ENCODE measurements at regions not wholly inside any gene's neighbourhood (a gene's known extent, or its start where the extent isn't known, plus 50 kb on each side); places are given as distances from the start of the nearest gene placed in this dataset.
"Not testable (repeated sequence)": the region's sequence is repeated elsewhere in the genome, so short reads cannot be mapped to it uniquely, and the experiment has no call there.

DNA sequence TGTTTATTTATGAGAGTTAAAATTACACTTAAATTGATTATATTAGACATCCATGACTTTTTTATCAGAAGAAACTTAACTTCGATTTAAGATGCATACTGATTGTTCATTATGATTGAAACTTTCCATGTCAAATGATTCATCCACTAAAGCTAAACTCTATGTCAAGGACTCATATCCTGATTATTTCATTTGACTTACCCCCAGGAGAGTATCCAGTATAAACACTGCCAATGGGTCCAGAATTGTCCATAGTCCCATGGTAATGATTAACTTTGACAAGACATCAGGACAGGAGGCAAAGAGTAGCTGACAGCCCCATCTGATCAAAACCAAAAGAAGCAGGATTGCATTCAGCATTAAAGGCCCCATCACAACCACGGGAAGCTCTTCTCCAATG is 709.9 kb downstream of the TFAP2A start:
- no peak for TF ChIP-seq POLR2A (IDR thresholded peaks at IDR 0.05; ENCODE audit: low read length)
- no peak for TF ChIP-seq GATA1 (IDR thresholded peaks at IDR 0.05; ENCODE audit: low read depth, low read length)

DNA sequence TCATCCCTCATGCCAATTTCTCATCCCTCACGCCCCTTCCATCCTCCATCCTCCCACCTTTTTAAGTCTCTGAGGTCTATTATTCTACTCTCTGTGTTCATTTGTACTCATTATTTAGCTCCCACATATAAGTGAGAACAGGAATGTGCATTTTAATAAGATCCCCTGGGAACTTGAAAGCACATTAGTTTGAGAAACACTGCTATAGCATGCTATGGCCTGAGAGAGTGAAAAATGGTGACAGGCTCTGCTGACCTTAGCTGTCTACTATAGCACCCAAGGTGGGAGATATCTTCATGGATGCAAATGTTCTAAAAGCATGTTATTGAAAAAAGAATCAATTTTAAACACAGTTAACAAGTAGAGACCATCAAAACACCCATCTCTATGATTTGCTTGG is 712.0 kb downstream of the TFAP2A start:
- no peak for DNase-seq

More for the DNA sequence above, 709.9 kb downstream of the TFAP2A start:
- no peak for DNase-seq

DNA sequence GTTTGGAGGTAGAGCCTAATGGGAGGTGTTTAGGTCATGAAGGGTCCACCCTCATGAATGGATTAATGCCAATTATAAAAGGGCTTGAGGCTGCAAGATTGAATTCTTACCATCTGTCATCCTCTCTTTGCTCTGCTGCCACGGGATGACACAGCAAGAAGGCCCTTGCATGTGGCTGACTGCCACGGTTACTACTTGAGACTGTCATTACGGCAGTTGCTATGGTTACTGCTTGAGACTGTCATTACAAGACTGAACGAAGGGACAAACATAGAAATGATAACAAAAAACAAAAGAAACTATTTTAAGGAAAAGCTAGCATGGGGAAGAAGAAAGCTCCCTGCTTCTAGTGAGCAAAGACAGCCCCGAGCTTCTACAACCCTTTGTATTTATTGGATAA is 715.0 kb downstream of the TFAP2A start:
- TF ChIP-seq GATA1 (IDR thresholded peaks at IDR 0.05; ENCODE audit: low read depth, low read length) = no peak
- TF ChIP-seq POLR2A (IDR thresholded peaks at IDR 0.05; ENCODE audit: low read length) = no peak
- no peak for DNase-seq

More for the DNA sequence above, 712.0 kb downstream of the TFAP2A start:
- TF ChIP-seq POLR2A (IDR thresholded peaks at IDR 0.05; ENCODE audit: low read length) = no peak
- TF ChIP-seq GATA1 (IDR thresholded peaks at IDR 0.05; ENCODE audit: low read depth, low read length) = no peak

GRCh38 chr6:9697263-9697931 is 717.5 kb downstream of the TFAP2A start:
- DNase-seq = no peak
- TF ChIP-seq POLR2A (IDR thresholded peaks at IDR 0.05; ENCODE audit: low read length) (no peak), GATA1 (IDR thresholded peaks at IDR 0.05; ENCODE audit: low read depth, low read length) (no peak)

- TF ChIP-seq POLR2A (IDR thresholded peaks at IDR 0.05; ENCODE audit: low read length) (no peak), GATA1 (IDR thresholded peaks at IDR 0.05; ENCODE audit: low read depth, low read length) (no peak)
Measured at GRCh38 chr6:9690388-9690787, 724.5 kb downstream of the TFAP2A start.

DNA sequence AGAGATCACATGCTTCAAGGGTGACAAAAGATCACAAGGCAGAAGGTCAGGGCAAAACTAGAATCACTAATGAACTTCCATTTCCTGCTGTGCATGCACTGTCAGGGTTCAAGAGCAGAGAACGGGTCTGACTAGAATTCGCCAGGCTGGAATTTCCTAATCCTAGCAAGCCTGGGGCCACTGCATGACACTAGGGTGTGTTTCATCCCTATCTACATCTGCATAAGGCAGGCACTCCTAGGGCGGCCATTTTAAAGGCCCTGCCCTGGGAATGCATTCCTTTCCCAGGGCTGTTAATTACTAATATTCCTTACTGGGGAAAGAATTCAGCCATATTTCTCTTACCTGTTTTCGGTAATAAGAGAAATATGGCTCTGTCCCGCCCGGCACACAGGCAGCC is 734.1 kb downstream of the TFAP2A start:
- not testable (repeated sequence) for DNase-seq

More at GRCh38 chr6:9690388-9690787, 724.5 kb downstream of the TFAP2A start:
- no peak for DNase-seq

DNA sequence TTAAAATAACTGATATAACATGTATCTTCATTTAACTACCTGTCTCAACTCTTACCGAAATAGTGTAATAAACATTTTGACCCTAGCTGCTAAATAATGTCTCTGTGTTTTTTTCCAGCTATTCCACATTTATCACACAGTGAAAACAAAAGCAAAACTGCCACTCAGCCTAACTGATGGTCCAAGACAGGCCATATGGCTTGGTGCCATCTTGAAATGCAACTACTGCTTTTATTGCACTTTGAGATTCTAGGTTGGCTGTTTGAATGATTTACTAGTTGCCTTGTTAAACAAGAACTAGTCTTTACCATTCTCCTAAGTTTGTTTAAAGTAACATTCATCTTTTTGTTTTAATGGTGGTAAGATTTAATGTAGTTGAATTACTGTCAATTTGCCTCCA is 739.8 kb downstream of the TFAP2A start:
- TF ChIP-seq GATA1 (IDR thresholded peaks at IDR 0.05; ENCODE audit: low read depth, low read length) (no peak), POLR2A (IDR thresholded peaks at IDR 0.05; ENCODE audit: low read length) (no peak)
- no peak for DNase-seq

- no peak for DNase-seq
- no peak for TF ChIP-seq POLR2A (IDR thresholded peaks at IDR 0.05; ENCODE audit: low read length)
- no peak for TF ChIP-seq GATA1 (IDR thresholded peaks at IDR 0.05; ENCODE audit: low read depth, low read length)
Measured at GRCh38 chr6:9659848-9660247, 755.0 kb downstream of the TFAP2A start.

DNA sequence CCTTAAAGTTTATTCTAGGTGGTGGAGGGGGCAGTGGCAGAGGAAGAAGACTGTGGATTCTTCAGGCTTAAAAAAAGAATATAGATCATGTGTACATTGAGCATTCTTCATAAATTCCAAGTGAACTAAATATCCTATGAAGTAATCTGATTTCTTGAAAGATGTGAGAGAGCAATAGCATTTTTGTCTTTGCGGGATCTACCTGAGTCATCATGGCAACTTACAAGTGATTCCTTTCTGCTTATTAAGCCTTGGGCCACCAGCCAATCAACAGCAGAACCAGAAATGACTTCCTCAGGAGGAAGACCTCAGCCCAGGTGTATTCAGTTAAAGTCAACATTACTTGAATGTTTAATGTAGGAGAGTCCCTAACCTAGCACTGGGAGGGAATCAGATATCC is 756.9 kb downstream of the TFAP2A start:
- no peak for DNase-seq
- TF ChIP-seq POLR2A (IDR thresholded peaks at IDR 0.05; ENCODE audit: low read length) (no peak), GATA1 (IDR thresholded peaks at IDR 0.05; ENCODE audit: low read depth, low read length) (no peak)

DNA sequence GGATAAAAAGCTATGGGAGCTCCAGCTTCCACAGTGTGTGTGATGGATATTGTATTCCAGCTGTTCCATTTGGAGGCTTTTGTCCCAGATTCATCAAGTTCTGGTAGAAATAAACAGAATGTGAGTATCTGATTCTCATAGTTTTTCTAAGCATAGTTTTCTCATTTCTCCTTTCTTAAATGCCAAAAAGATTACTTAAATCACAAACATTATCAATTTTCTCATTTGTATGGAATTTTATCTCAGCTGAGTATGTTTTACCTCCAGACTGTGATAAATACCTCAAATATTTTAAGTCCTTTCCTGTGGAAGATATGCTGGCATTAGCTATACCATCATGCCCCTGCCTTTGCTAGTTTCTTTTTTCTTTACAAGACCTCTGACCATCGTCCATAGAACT is 767.3 kb downstream of the TFAP2A start:
- no peak for TF ChIP-seq POLR2A (IDR thresholded peaks at IDR 0.05; ENCODE audit: low read length)
- TF ChIP-seq GATA1 (IDR thresholded peaks at IDR 0.05; ENCODE audit: low read depth, low read length) = no peak
- DNase-seq = no peak

DNA sequence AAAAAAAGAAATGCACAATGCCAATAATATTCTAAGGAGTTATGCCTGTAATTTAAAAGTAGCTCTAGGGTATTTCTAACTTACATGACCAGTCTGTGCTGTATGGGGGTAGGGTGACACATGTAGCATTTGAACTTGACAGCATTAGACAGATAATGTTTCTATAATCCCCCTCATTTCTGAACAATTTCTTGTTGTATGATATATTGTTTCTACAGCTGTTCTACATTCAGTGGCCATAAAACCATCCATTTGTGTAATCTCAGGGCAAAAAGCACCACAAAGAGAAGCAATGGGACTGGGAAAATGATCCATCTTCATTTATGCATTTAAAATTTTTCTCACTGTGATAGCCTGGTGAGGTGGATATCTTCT is 767.8 kb downstream of the TFAP2A start:
- no peak for TF ChIP-seq POLR2A (IDR thresholded peaks at IDR 0.05; ENCODE audit: low read length)
- TF ChIP-seq GATA1 (IDR thresholded peaks at IDR 0.05; ENCODE audit: low read depth, low read length) = no peak
- no peak for DNase-seq

- TF ChIP-seq POLR2A (IDR thresholded peaks at IDR 0.05; ENCODE audit: low read length) (no peak), GATA1 (IDR thresholded peaks at IDR 0.05; ENCODE audit: low read depth, low read length) (no peak)
- no peak for DNase-seq
Measured at GRCh38 chr6:9646342-9647070, 768.4 kb downstream of the TFAP2A start.

GRCh38 chr6:9638861-9639260 is 776.0 kb downstream of the TFAP2A start:
- TF ChIP-seq GATA1 (IDR thresholded peaks at IDR 0.05; ENCODE audit: low read depth, low read length) (no peak), POLR2A (IDR thresholded peaks at IDR 0.05; ENCODE audit: low read length) (no peak)
- no peak for DNase-seq

- DNase-seq = no peak
- TF ChIP-seq GATA1 (IDR thresholded peaks at IDR 0.05; ENCODE audit: low read depth, low read length) (no peak), POLR2A (IDR thresholded peaks at IDR 0.05; ENCODE audit: low read length) (no peak)
Measured at GRCh38 chr6:9634776-9635175, 780.1 kb downstream of the TFAP2A start.

- TF ChIP-seq GATA1 (IDR thresholded peaks at IDR 0.05; ENCODE audit: low read depth, low read length) (no peak), POLR2A (IDR thresholded peaks at IDR 0.05; ENCODE audit: low read length) (no peak)
- no peak for DNase-seq
Measured at GRCh38 chr6:9632026-9632425, 782.8 kb downstream of the TFAP2A start.
